Stromal cell of bone marrow (primary cell): ENCODE measurements at regions not wholly inside any gene's neighbourhood (a gene's known extent, or its start where the extent isn't known, plus 50 kb on each side); places are given as distances from the start of the nearest gene placed in this dataset.

ENCODE experiments used
- DNase-seq: peaks from one replicate; pipeline ENCODE4 v3.0.0-alpha.2; 2012; ENCODE audit warnings: low read depth

GRCh38 chr3:151935446-151935845, 62.0 kb downstream of the SUCNR1 start:
- DNase-seq, result no peak

GRCh38 chr3:151940481-151940880, 67.0 kb downstream of the SUCNR1 start:
- DNase-seq, result no peak

GRCh38 chr3:151943539-151943938, 70.1 kb downstream of the SUCNR1 start:
- no peak for DNase-seq

- DNase-seq, result no peak
Observed at GRCh38 chr3:151944356-151944755, 70.9 kb downstream of the SUCNR1 start.

- no peak for DNase-seq
Observed at GRCh38 chr3:151946606-151947005, 73.2 kb downstream of the SUCNR1 start.

- no peak for DNase-seq
Observed at GRCh38 chr3:151949706-151950105, 76.3 kb downstream of the SUCNR1 start.

GRCh38 chr3:151955356-151955755, 81.9 kb downstream of the SUCNR1 start:
- no peak for DNase-seq

GRCh38 chr3:151960961-151961580, 87.6 kb downstream of the SUCNR1 start:
- no peak for DNase-seq

- no peak for DNase-seq
Observed at GRCh38 chr3:151962352-151962751, 88.9 kb downstream of the SUCNR1 start.

- DNase-seq, result no peak
Observed at GRCh38 chr3:151962912-151963311, 89.5 kb downstream of the SUCNR1 start.

GRCh38 chr3:151964743-151965142, 91.3 kb downstream of the SUCNR1 start:
- no peak for DNase-seq

- DNase-seq, result no peak
Observed at GRCh38 chr3:151969026-151969642, 95.7 kb downstream of the SUCNR1 start.

GRCh38 chr3:151971814-151972579, 98.6 kb downstream of the SUCNR1 start:
- DNase-seq, result no peak

- DNase-seq, result no peak
Observed at GRCh38 chr3:151974067-151974466, 100.6 kb downstream of the SUCNR1 start.

GRCh38 chr3:151976211-151977050, 103.0 kb downstream of the SUCNR1 start:
- peak; percentile 97 for DNase-seq

GRCh38 chr3:151979906-151980305, 106.5 kb downstream of the SUCNR1 start:
- DNase-seq, result no peak

GRCh38 chr3:151983538-151983937, 110.1 kb downstream of the SUCNR1 start:
- DNase-seq, result no peak

GRCh38 chr3:151985787-151986430, 112.5 kb downstream of the SUCNR1 start:
- DNase-seq, result no peak

GRCh38 chr3:151987893-151988292, 114.5 kb downstream of the SUCNR1 start:
- DNase-seq, result no peak

- DNase-seq, result no peak
Observed at GRCh38 chr3:151989621-151990020, 116.2 kb downstream of the SUCNR1 start.

- no peak for DNase-seq
Observed at GRCh38 chr3:151990696-151991376, 117.4 kb downstream of the SUCNR1 start.
